Aorta (tissue), 5 donors: ENCODE measurements at regions not wholly inside any gene's neighbourhood (a gene's known extent, or its start where the extent isn't known, plus 50 kb on each side); places are given as distances from the start of the nearest gene placed in this dataset.
"Not testable (repeated sequence)": the region's sequence is repeated elsewhere in the genome, so short reads cannot be mapped to it uniquely, and the experiment has no call there.

Source experiments
- ATAC-seq: fragments of 200-7000 bp; cut with Tn5 transposase; one replicate; pipeline ENCODE4 v1.9.1; 2022; ENCODE audit warnings: moderate library complexity; ENCODE audit not compliant: low FRiP score
- DNase-seq, 2 donors: peaks; one replicate each; pipeline ENCODE4 v3.0.0-alpha.2; 2020
- H3K27ac ChIP-seq, 2 donors: one replicate each; pipeline ENCODE4 v1.5.1; 2013; ENCODE audit warnings: low read length in 2 of 2, mild to moderate bottlenecking in 2 of 2, moderate library complexity in 2 of 2, control low read depth in 1 of 2, inconsistent platforms in 1 of 2, low read depth in 1 of 2
- H3K27me3 ChIP-seq, 2 donors: one replicate each; pipeline ENCODE4 v1.6.1; 2013; ENCODE audit warnings: control low read depth in 1 of 2, low read length in 1 of 2, mild to moderate bottlenecking in 1 of 2, moderate library complexity in 1 of 2; ENCODE audit not compliant: insufficient read depth in 2 of 2, control insufficient read depth in 1 of 2
- H3K36me3 ChIP-seq, 2 donors: one replicate each; pipeline ENCODE4 v1.6.1; 2013; ENCODE audit warnings: control low read depth in 1 of 2, low read length in 1 of 2, mild to moderate bottlenecking in 1 of 2; ENCODE audit not compliant: insufficient read depth in 2 of 2, control insufficient read depth in 1 of 2
- H3K4me1 ChIP-seq, 2 donors: one replicate each; pipeline ENCODE4 v1.6.1; 2013; ENCODE audit warnings: low read length in 2 of 2, control low read depth in 1 of 2, mild to moderate bottlenecking in 1 of 2, moderate library complexity in 1 of 2; ENCODE audit not compliant: insufficient read depth in 2 of 2, control insufficient read depth in 1 of 2
- H3K4me3 ChIP-seq, 2 donors: one replicate each; pipeline ENCODE4 v1.5.1; 2013; ENCODE audit warnings: low read length in 2 of 2, control low read depth in 1 of 2, mild to moderate bottlenecking in 1 of 2
- H3K9me3 ChIP-seq: one replicate; pipeline ENCODE4 v1.6.1; 2013; ENCODE audit warnings: mild to moderate bottlenecking, low read length; ENCODE audit not compliant: control insufficient read depth
- WGBS, 2 donors: extraction: QIAGEN DNeasy Blood & Tissue Kit; methylation state at CpG; one replicate each; pipeline ENCODE4 v1.1.7; 2013; 5-methylcytosine and 5-hydroxymethylcytosine counted together
- intact Hi-C, 2 donors: fragments of 100-400 bp; cut with DNase I; formaldehyde crosslinking; loops; one replicate each; pipeline versions ENCODE4 v1.14.2 to v1.15.0; 2022
- donor health status: healthy with polysubstance abuse.
- donor health status: Bipolar disorder and iron deficiency.
- donor health status: DM: no; HTN: no; CAD: no.
- donor health status: DM: no; HTN: no; CAD: no.
- donor health status: DM: yes; HTN: yes; CAD: no.

DNA sequence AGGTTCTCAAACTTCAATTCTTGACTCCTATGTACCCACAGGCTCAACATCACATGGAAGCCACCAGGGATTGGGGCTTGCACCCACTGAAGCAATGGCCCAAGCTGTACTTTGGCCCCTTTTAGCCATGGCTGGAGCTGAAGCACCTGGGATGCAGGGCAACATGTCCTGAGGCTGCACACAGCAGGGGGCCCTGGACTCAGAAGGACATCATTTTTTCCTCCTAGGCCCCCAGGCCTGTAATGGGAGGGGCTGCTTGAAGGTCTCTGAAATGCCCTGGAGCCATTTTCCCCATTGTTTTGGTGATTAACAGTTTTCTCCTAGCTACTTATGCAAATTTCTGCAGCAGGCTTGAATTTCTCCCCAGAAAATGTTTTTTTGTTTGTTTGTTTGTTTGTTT is 465.1 kb upstream of the PCDH10 start:
- no peak for DNase-seq
- no peak for ATAC-seq
- Histone ChIP-seq H3K4me3 (no peak overlapping the region), H3K4me1 (no peaks in the 10 kb centered on the region), H3K27me3 (no peaks in the 10 kb centered on the region), H3K9me3 (peaks cover 2% of the 10 kb centered on the region), H3K36me3 (no peaks in the 10 kb centered on the region), H3K27ac (no peak overlapping the region)
- intact Hi-C loops = no loop called here

DNA sequence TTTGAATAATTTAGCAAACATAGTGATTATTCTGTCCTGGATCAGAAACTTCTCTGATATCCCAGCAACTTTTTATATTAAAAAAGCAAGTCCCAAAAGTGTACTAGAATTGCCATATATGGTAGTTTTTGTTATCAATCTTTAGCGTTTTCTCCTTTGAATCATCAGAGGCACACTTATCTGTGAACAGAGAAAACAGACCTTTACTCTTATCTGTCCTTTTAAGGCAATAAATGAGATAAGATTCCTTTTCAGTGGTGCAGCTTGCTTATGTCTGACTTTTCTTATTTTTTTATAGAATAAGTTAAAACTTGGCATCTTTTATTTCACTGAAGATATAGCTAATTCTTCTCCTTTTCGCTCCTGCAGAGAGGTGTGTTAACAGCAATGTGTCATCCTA is 458.1 kb upstream of the PCDH10 start:
- intact Hi-C loops = no loop called here
- no peak overlapping the region for H3K4me3 ChIP-seq
- H3K9me3 ChIP-seq = no peaks in the 10 kb centered on the region
- no peak for ATAC-seq
- H3K36me3 ChIP-seq = no peaks in the 10 kb centered on the region
- H3K27ac ChIP-seq = no peak overlapping the region
- H3K27me3 ChIP-seq = no peaks in the 10 kb centered on the region
- no peak for DNase-seq
- H3K4me1 ChIP-seq = no peaks in the 10 kb centered on the region
- 41 to 45% methylated on average over 2 of the region's 2 CpGs for WGBS, 2 donors

DNA sequence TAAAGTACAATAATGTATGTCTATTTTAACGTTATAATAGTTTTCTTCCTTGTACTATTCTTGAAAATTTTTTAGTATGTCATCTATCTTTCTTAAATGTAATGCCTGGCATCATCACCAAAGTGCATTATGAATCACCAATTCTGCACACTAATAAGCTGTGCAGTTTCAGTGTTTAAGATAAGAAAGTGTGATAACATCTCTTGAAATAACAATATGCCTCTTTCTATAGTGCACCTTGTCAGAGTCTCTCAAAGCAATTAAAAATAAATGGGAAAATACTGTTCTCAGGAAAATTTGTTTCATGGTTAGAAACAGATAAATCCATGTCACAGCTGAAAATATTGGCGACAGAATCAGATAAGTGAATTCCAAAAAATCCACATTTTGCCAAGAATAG is 457.4 kb upstream of the PCDH10 start:
- no peaks in the 10 kb centered on the region for H3K27me3 ChIP-seq
- no peak overlapping the region for H3K4me3 ChIP-seq
- no peak for ATAC-seq
- no peak for DNase-seq
- H3K9me3 ChIP-seq = no peaks in the 10 kb centered on the region
- 5 to 10% methylated on average over 2 of the region's 2 CpGs for WGBS, 2 donors
- no peak overlapping the region for H3K27ac ChIP-seq
- intact Hi-C loops = no loop called here
- H3K36me3 ChIP-seq = no peaks in the 10 kb centered on the region
- no peaks in the 10 kb centered on the region for H3K4me1 ChIP-seq

DNA sequence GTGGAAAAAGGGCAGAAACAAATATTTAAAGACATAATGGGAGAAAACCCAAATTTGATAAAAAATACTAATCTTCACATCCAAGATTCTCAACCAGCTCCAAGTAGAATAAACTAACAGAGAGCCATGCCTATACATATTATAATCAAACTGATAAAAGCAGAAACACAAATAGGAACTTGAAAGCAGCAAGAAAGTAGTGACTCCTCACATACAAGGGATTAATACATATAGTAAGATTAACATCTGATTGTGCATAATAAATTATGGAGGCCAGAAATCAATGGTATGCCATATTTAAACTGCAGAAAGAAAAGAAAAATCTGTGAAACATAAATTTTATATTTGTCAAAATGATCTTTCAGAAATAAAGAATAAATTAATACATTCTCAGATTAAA is 454.3 kb upstream of the PCDH10 start:
- Histone ChIP-seq H3K9me3 (no peaks in the 10 kb centered on the region), H3K27me3 (no peaks in the 10 kb centered on the region), H3K27ac (no peak overlapping the region), H3K4me1 (no peaks in the 10 kb centered on the region), H3K36me3 (no peaks in the 10 kb centered on the region), H3K4me3 (no peak overlapping the region)
- DNase-seq = no peak
- intact Hi-C loops = no loop called here
- ATAC-seq = no peak

DNA sequence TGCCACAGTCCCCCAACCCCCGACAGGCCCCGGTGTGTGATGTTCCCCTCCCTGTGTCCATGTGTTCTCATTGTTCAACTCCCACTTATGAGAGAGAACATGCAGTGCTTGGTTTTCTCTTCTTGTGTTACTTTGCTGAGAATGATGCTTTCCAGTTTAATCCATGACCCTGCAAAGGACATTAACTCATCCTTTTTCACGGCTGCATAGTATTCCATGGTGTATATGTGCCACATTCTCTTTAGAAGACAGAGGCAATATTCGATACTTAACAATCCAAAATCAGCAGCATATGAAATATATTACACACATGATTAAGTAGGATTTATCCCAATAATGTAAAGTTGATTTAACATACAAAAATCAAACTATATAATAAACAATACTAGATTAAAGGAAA is 451.6 kb upstream of the PCDH10 start:
- H3K4me3 ChIP-seq, ATAC-seq, H3K9me3 ChIP-seq, H3K27me3 ChIP-seq, H3K27ac ChIP-seq, DNase-seq, intact Hi-C loops, H3K36me3 ChIP-seq, H3K4me1 ChIP-seq: not testable (repeated sequence)
- 70 to 82% methylated on average over 4 of the region's 4 CpGs for WGBS, 2 donors

DNA sequence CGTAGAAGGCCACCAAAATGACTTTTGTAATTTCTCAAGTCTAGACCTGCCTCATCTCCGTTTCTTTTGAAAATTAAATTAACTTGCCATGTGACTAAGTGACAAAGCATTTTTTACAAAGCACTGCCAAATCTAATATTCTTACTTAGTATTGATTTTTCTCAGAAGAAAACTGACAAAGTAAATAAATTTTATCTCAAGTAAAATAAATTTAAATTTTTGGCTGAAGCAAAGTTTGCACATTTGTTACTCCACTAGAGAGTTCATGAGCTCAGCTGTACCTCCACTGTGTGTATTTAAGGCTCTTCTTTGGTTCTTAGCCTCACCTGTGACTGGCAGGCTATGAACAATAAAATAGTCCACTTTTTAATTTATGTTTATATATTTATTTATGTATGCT is 441.1 kb upstream of the PCDH10 start:
- intact Hi-C loops = no loop called here
- no peak for DNase-seq
- ATAC-seq = no peak
- Histone ChIP-seq H3K36me3 (no peaks in the 10 kb centered on the region), H3K27ac (no peak overlapping the region), H3K4me3 (no peak overlapping the region), H3K4me1 (no peaks in the 10 kb centered on the region), H3K27me3 (no peaks in the 10 kb centered on the region), H3K9me3 (no peaks in the 10 kb centered on the region)
- 45 to 51% methylated on average over 2 of the region's 2 CpGs for WGBS, 2 donors

DNA sequence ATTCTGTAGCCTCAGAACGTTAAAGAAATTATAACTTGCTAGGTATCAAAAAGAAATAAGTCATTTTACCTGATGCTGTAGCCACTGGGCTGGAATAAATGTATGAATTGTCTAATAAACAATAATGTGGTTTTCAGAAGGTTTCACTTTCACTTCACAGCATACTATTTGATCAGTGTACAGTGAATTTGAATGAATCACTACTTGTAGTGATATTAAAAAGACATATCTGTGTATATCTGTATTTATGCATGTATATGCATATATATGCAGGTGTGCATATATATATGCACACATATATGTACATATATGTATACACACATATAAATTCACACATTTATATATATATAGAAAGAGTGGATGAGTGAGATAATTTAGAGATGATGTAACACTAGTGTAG is 440.0 kb upstream of the PCDH10 start:
- Histone ChIP-seq H3K9me3 (no peaks in the 10 kb centered on the region), H3K36me3 (no peaks in the 10 kb centered on the region), H3K27me3 (no peaks in the 10 kb centered on the region), H3K4me1 (no peaks in the 10 kb centered on the region), H3K4me3 (no peak overlapping the region), H3K27ac (no peak overlapping the region)
- intact Hi-C loops = no loop called here
- DNase-seq (no peak), ATAC-seq (no peak)
- 62 to 64% methylated on average over 1 of the region's 1 CpG for WGBS, 2 donors

DNA sequence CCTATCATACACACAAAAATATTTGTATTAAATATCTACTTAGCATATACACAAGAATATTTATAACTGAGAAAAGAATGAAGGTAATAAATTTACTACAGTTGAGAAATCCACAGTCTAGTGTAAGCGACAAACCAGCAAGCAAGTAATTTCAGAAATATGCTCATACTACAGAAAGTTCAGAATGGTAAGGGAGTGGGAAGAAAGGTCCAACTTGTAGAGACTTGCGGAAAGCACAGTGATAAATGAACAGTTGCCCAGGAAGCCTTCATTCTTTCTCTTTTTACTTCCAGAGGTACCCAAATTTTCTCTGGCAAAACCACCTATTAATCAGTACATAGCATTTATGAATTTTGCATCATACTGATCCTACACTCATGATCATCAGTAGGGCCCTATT is 438.1 kb upstream of the PCDH10 start:
- Histone ChIP-seq H3K4me1 (no peaks in the 10 kb centered on the region), H3K27me3 (no peaks in the 10 kb centered on the region), H3K4me3 (no peak overlapping the region), H3K27ac (no peak overlapping the region), H3K9me3 (no peaks in the 10 kb centered on the region), H3K36me3 (no peaks in the 10 kb centered on the region)
- intact Hi-C loops = no loop called here
- DNase-seq = no peak
- 73 to 79% methylated on average over 2 of the region's 2 CpGs for WGBS, 2 donors
- no peak for ATAC-seq

DNA sequence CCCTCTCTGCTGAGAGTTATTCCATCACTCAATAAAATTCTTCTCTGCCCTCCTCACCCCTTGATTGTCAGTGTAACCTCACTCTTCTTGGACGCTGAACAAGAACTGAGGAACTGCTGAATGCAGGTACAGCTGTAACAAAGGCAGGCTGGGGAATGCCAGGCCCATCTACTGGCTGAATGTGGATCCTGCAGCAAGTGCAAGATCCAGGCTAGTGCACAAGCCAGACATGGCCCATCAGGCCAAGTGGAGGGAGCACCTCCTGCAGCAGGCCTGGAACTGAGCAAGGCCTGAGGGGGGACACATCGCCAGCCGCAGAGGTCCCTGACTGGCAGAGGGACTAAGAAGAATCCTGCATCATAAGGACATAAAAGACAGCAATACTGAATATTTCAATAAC is 411.8 kb upstream of the PCDH10 start:
- 91 to 92% methylated on average over 3 of the region's 3 CpGs for WGBS, 2 donors
- H3K36me3 ChIP-seq = no peaks in the 10 kb centered on the region
- DNase-seq (no peak), ATAC-seq (no peak)
- no peak overlapping the region for H3K4me3 ChIP-seq
- H3K27ac ChIP-seq = no peak overlapping the region
- H3K9me3 ChIP-seq = no peaks in the 10 kb centered on the region
- no peaks in the 10 kb centered on the region for H3K27me3 ChIP-seq
- intact Hi-C loops = no loop called here
- H3K4me1 ChIP-seq = no peaks in the 10 kb centered on the region
